ENCODE measurements at regions not wholly inside any gene's neighbourhood (a gene's known extent, or its start where the extent isn't known, plus 50 kb on each side); places are given as distances from the start of the nearest gene placed in this dataset.

GRCh38 chr2:12795851-12796250, 79.1 kb downstream of the TRIB2 start:
- no peak for DNase-seq

DNA sequence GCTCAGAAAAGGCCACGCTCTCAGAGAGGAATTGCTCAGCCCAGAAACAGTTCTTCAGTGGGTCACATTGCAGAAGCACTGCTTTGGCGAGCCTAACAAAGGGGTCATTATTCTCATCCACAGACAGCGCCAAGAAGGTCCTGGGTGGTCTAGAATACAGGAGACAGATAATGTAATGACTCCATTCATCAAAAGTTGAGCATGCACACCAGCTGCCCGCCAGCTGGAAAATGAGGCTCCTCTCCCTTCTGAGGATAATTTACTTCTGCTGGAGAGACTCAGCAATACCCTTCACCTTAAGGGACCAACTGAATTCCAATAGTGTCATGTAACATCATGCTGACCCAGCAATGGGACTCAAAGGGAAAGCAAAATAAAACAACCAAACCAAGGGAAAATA, 79.9 kb downstream of the TRIB2 start:
- peak; percentile 46 for DNase-seq

- peak; percentile 79 for DNase-seq
Observed at GRCh38 chr2:12797815-12798214, 81.1 kb downstream of the TRIB2 start.

DNA sequence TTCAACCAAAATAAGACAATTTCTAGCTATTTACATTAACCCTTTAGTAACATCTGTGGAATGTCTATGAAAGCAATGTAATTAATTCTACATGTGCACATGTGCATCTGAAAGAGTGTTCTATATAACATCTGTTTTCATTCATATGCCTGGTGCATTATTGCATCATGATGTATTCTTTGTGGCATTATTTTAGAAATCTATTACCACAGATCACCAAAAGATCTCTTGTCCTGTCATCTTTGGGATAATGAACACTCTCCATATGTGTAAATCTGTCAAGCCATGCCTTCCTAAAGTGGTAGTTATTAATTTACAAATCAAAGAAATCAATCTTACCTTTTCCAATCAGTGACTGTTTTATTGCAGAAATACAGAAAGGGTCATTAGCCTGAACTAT, 86.9 kb downstream of the TRIB2 start:
- peak; percentile 66 for DNase-seq

GRCh38 chr2:12804091-12804856, 87.5 kb downstream of the TRIB2 start:
- DNase-seq = peak; percentile 41

DNA sequence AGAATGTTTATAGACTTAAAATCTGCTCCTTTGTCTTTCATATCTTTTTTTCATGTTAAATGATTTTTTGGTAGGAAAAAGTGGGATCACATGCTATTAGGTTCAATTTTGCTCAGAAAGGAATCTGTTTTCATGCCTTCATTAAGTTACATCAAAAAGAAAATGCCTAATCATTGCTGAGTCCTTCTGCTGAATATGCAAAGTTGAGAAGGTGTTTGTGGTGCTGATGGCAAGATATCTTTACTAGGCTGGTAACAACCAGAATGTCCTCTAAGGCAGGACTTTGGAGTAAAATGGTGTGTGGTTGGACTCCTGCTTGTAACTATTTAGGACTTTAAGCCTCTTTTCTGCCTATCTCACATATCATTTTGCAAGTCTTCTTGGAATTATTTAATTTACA, 88.3 kb downstream of the TRIB2 start:
- no peak for DNase-seq

DNA sequence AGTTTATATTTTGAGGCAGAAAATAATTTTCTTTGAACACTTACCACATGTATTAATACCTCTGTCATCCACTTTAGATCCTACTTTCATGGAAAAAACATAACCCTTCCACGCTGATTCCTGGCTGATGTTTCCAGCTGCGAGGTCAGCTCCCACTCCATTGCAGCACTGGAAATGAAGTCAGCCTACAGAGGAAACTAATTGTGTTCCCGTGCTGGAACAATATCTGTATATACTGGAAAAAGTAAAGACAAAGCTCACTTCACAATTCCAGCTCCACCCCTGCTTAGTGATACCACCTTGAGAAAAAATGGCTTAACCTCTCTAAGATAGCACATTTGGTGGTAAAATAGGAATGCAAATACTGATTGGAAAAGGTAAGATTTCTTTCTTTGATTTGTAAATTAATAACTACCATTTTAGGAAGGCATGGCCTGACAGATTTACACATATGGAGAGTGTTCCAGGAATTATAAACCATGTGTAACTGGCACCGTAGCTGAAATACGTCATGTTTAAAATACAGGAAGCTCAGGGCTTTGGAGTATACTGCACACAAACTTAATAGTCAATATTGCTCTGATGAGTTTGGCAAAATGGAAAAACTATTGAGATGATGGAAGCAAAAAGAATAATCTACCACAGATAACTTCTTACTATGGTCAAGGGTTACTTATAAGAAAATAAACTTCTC, 90.0 kb downstream of the TRIB2 start:
- DNase-seq = no peak

- DNase-seq = peak; percentile 23
Observed at GRCh38 chr2:12807907-12808810, 91.4 kb downstream of the TRIB2 start.

DNA sequence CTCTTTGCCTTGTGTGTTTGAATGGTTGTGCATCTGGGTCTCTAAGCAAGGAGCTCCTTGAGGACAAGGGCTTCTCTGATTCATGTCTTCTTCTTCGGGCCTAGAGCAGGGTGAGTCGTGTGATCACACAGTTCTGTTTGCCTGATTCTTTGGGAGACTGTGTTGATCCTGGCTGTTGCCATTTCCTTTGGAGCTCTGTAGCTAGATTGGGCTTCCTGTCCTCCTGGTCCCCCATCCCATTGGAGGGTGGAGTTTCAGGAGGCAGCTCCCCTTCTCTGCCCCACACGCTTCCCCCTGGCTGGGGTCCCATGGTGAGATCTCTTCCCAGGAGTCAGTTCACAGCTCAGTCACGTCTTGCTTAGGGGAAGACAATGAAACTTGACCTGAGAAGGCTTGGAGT, 92.8 kb downstream of the TRIB2 start:
- DNase-seq = peak; percentile 50

DNA sequence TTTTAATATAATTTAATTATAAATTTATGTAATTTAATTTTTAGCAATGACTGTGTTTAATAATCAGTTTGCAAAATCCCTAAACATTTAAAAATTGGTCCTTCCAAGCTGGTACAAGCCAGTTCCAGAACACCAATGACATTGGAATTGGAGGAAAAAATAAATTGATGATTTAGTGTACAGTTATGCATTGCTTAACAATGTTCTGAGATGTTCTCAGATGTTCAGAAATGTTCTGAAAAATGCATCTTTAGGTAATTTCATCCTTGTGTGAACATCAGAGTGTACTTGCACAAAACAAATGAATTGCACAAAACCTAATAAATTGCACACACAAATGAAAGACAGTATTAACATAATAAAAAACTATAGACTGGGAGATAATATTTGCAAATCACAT, 95.2 kb downstream of the TRIB2 start:
- no peak for DNase-seq

DNA sequence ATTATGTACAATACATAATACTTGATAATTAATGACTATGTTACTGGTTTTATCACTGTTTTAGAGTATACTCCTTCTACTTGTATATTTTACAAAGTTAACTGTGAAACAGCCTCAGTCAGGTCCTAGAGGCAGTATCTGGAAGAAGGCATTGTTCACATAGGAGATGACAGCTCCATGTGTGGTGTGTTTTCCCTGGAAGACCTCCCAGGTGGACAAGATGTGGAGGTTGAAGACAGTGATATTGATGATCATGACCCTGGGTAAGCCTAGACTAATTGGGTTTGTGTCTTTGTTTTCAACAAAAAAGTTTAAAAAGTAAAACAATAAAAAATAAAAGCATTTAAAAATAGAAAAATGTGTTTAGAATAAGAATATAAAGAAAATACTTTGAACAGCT, 96.4 kb downstream of the TRIB2 start:
- peak; percentile 53 for DNase-seq

GRCh38 chr2:12816379-12817306, 99.9 kb downstream of the TRIB2 start:
- peak; percentile 78 for DNase-seq

DNA sequence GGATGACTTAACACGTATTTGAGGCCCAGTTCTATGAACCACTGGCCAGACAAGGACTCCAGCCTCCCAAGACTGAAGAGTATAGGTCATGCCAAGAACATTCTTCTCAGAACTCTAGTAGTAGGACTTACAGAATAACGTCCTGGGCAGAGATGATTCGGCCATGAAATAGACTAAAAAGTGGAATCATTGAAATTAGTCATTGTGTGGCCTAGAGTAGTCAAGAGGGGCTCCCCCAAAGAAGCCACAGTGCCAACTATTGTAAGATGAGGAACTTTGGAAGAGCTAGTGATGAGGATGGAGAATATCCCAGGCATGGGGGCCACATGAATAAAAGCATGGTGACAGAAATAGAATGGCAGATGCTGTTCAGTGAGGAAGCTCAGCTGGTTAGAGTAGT, 101.1 kb downstream of the TRIB2 start:
- no peak for DNase-seq

- no peak for DNase-seq
Observed at GRCh38 chr2:12818416-12819102, 101.8 kb downstream of the TRIB2 start.

DNA sequence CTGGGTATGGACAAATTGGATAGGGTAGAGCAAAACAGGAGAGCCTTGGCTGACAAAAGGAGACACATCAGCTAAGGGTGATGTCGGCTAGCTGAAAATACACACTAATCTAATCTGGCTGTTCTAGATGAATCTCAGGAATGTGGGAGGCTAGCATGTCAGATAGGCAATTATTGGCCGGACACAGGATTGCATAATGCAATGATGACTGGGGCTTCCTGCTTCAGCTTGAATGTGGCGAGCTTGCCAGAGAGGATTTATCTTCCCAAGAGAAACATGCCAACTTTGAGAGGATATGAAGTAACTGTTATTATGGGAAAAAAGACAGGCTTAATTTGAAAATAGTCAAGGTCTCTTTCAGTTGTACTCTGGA, 102.4 kb downstream of the TRIB2 start:
- DNase-seq = peak; percentile 99

GRCh38 chr2:12819721-12820120, 103.0 kb downstream of the TRIB2 start:
- DNase-seq = peak; percentile 24

- DNase-seq = no peak
Observed at GRCh38 chr2:12821656-12822055, 104.9 kb downstream of the TRIB2 start.

- DNase-seq = peak; percentile 78
Observed at GRCh38 chr2:12824351-12824777, 107.6 kb downstream of the TRIB2 start.

GRCh38 chr2:12824778-12825379, 108.1 kb downstream of the TRIB2 start:
- no peak for DNase-seq

GRCh38 chr2:12826781-12827180, 110.0 kb downstream of the TRIB2 start:
- DNase-seq = no peak

DNA sequence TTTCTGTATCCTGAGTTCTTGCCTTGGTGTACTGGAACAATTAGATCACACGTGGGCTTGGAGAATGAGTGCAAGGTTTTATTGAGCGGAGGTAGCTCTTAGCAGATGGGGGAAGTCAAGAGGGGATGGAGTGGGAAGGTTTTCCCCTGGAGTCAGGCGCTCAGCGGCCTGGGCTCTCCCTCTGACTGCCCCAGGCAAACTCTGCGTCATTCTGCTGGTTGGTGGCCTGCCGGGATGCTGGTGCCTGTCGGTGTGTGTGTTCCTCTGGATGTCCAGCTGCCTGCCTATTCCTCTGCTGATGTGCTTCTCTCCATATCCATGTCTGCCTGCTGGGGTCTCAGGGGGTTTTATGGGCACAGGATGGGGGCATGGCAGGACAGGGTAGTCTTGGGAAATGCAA, 111.0 kb downstream of the TRIB2 start:
- DNase-seq = no peak
